KMS-11 (cell line): ENCODE measurements at regions not wholly inside any gene's neighbourhood (a gene's known extent, or its start where the extent isn't known, plus 50 kb on each side); places are given as distances from the start of the nearest gene placed in this dataset.
"Not testable (repeated sequence)": the region's sequence is repeated elsewhere in the genome, so short reads cannot be mapped to it uniquely, and the experiment has no call there.

Source experiments
- H2AFZ ChIP-seq: fragments of 200-600 bp; sonication (generic); 2 replicates; pipeline ENCODE4 v1.6.1; 2016; ENCODE audit warnings: antibody characterized with exemption, mixed run types, low read depth
- H3K27ac ChIP-seq: fragments of 200-600 bp; sonication (generic); 2 replicates; pipeline ENCODE4 v1.6.1; 2016; ENCODE audit warnings: mild to moderate bottlenecking, mixed run types
- H3K27me3 ChIP-seq: fragments of 200-600 bp; sonication (generic); 2 replicates; pipeline ENCODE4 v1.6.1; 2017; ENCODE audit warnings: mild to moderate bottlenecking, low read depth, mixed run types, moderate library complexity; ENCODE audit not compliant: insufficient read depth
- H3K36me3 ChIP-seq: fragments of 200-600 bp; sonication (generic); 2 replicates; pipeline ENCODE4 v1.6.1; 2017; ENCODE audit warnings: mild to moderate bottlenecking, mixed run types; ENCODE audit not compliant: insufficient read depth
- H3K4me1 ChIP-seq: fragments of 200-600 bp; sonication (generic); 2 replicates; pipeline ENCODE4 v1.6.1; 2016; ENCODE audit warnings: mild to moderate bottlenecking, low read depth, mixed run types; ENCODE audit not compliant: poor library complexity, severe bottlenecking
- H3K4me2 ChIP-seq: fragments of 200-600 bp; sonication (generic); 2 replicates; pipeline ENCODE4 v1.7.0; 2016; ENCODE audit warnings: mild to moderate bottlenecking, mixed run types
- H3K4me3 ChIP-seq: fragments of 200-600 bp; sonication (generic); IDR thresholded peaks from 2 replicates; pipeline ENCODE4 v1.6.1; 2017; ENCODE audit warnings: low read depth, low read length, mixed read lengths; ENCODE audit not compliant: insufficient read depth
- H3K79me2 ChIP-seq: fragments of 200-600 bp; sonication (generic); 2 replicates; pipeline ENCODE4 v1.6.1; 2016; ENCODE audit warnings: low read depth, mixed run types; ENCODE audit not compliant: insufficient read depth
- H3K9ac ChIP-seq: fragments of 200-600 bp; sonication (generic); 2 replicates; pipeline ENCODE4 v1.6.1; 2016; ENCODE audit warnings: mild to moderate bottlenecking, mixed run types
- H4K20me1 ChIP-seq: fragments of 200-600 bp; sonication (generic); 2 replicates; pipeline ENCODE4 v1.6.1; 2016; ENCODE audit warnings: mild to moderate bottlenecking, mixed run types; ENCODE audit not compliant: insufficient read depth
- TF ChIP-seq, protein P1 (sequence below): fragments of 200-600 bp; sonication (generic); conservative IDR thresholded peaks from 2 replicates; pipeline ENCODE4 v1.6.1; 2017; ENCODE audit warnings: low read depth, mild to moderate bottlenecking, antibody characterized with exemption, low read length, moderate library complexity, mixed read lengths

DNA sequence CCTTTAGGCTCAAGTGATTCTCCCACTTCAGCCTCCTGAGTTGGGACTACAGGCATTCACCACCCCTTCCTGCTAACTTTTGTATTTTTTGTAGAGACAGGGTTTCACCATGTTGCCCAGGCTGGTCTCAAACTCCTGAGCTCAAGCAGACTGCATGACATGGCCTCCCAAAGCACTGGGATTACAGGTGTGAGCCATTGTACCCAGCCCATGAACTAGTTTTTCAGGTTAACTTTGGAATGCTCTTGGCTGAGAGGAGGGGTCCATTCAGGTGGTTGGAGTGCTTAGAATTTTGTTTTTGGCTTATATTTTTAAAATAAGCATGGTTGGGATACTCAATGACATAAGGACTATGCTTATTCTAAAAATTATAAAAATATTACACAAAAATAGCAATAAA, 355.7 kb upstream of the MAGEB16 start:
- no peak overlapping the region for H3K9ac ChIP-seq
- H3K36me3 ChIP-seq = no peaks in the 10 kb centered on the region
- no peak overlapping the region for H3K4me2 ChIP-seq
- TF ChIP-seq, protein P1, sequence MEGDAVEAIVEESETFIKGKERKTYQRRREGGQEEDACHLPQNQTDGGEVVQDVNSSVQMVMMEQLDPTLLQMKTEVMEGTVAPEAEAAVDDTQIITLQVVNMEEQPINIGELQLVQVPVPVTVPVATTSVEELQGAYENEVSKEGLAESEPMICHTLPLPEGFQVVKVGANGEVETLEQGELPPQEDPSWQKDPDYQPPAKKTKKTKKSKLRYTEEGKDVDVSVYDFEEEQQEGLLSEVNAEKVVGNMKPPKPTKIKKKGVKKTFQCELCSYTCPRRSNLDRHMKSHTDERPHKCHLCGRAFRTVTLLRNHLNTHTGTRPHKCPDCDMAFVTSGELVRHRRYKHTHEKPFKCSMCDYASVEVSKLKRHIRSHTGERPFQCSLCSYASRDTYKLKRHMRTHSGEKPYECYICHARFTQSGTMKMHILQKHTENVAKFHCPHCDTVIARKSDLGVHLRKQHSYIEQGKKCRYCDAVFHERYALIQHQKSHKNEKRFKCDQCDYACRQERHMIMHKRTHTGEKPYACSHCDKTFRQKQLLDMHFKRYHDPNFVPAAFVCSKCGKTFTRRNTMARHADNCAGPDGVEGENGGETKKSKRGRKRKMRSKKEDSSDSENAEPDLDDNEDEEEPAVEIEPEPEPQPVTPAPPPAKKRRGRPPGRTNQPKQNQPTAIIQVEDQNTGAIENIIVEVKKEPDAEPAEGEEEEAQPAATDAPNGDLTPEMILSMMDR = no peak
- no peaks in the 10 kb centered on the region for H3K4me1 ChIP-seq
- H4K20me1 ChIP-seq = no peaks in the 10 kb centered on the region
- no peak overlapping the region for H3K27ac ChIP-seq
- no peaks in the 10 kb centered on the region for H3K79me2 ChIP-seq
- no peaks in the 10 kb centered on the region for H3K27me3 ChIP-seq
- H2AFZ ChIP-seq = no peak overlapping the region
- H3K4me3 ChIP-seq = no peak overlapping the region

- not testable (repeated sequence) for H3K79me2 ChIP-seq, H3K27ac ChIP-seq, H3K4me2 ChIP-seq, H2AFZ ChIP-seq, H3K36me3 ChIP-seq, H3K4me3 ChIP-seq, H3K27me3 ChIP-seq, H3K9ac ChIP-seq, H4K20me1 ChIP-seq, H3K4me1 ChIP-seq
Observed at GRCh38 chrX:35443091-35443582, 355.0 kb upstream of the MAGEB16 start.

DNA sequence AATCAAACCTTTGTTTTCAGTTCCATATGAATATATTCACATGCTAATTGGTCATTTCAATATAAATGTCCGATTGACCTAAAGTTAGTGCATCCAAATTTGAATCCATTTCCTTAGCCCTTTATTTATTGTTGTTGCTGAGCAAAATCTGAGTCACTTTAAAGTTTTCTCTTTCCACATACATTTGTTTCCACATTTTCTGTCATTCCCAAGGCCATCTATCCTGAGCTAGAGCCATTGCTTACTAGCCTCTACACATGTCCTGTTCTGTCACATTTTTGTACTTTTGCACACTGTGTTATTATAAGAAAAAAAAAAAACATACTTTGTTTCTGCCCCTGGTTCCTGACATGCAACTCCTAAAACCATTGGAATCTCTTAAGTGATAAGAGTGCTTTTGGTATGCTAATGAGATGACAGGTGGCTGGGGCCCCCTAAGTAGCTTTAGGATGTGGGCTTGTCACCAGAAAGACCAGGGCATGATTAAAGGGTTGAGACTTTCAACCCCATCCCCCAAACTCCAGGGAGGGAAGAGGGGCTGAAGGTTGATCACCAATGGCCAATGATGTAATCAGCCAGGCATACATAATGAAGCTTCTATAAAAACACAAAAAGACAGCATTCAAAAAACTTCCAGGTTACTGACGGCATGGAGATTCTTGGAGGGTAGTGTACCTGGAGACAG, 353.3 kb upstream of the MAGEB16 start:
- Histone ChIP-seq H3K4me3 (no peak overlapping the region), H3K27me3 (no peaks in the 10 kb centered on the region), H4K20me1 (no peaks in the 10 kb centered on the region), H2AFZ (no peak overlapping the region), H3K4me1 (no peaks in the 10 kb centered on the region), H3K79me2 (no peaks in the 10 kb centered on the region), H3K27ac (no peak overlapping the region), H3K9ac (no peak overlapping the region), H3K36me3 (no peaks in the 10 kb centered on the region), H3K4me2 (no peak overlapping the region)
- TF ChIP-seq, protein P1 = no peak

DNA sequence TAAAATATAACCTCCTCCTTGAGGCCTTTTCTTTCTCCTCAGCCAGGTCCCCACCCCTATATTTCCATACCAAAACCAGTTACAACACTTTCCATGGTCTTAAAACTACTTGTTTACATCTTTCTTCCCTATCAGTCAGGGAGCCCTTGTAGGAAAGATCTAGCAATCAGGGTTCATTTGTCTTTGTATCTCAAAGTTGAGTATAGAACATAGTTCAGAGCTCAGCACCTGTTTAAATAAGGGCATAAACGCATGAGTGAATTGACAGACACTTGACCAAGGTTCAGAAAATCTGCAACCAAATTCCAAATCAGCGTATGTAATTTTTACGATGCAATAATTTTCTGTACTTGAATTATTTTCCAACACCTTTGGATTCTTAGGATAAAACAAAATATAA, 352.2 kb upstream of the MAGEB16 start:
- Histone ChIP-seq H4K20me1 (no peaks in the 10 kb centered on the region), H3K4me2 (no peak overlapping the region), H3K4me3 (no peak overlapping the region), H3K4me1 (no peaks in the 10 kb centered on the region), H3K9ac (no peak overlapping the region), H2AFZ (no peak overlapping the region), H3K27me3 (no peaks in the 10 kb centered on the region), H3K79me2 (no peaks in the 10 kb centered on the region), H3K36me3 (no peaks in the 10 kb centered on the region), H3K27ac (no peak overlapping the region)
- TF ChIP-seq, protein P1 = no peak

DNA sequence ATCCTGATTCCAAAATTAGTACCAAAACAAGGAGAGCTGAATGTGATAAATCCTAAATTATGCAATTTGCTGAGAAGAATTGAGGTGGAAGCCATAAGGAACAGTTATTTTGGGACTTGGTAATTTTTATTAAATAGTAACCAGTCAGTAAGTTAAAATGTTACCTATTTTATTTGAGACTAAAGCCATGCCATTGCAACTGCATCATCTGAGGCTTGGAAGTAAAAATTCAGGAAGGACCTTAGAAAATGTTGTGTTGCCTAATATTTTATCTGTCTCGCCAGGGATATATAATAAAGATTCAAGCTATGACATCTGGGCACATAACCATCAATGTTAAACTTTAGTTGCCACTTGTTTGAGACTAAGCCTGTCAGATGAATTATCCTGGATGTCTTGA, 341.3 kb upstream of the MAGEB16 start:
- H4K20me1 ChIP-seq = no peaks in the 10 kb centered on the region
- no peak overlapping the region for H3K9ac ChIP-seq
- no peak overlapping the region for H3K4me2 ChIP-seq
- H3K4me1 ChIP-seq = no peaks in the 10 kb centered on the region
- no peak overlapping the region for H3K4me3 ChIP-seq
- no peaks in the 10 kb centered on the region for H3K36me3 ChIP-seq
- TF ChIP-seq, protein P1 = no peak
- no peak overlapping the region for H3K27ac ChIP-seq
- H3K79me2 ChIP-seq = no peaks in the 10 kb centered on the region
- H2AFZ ChIP-seq = no peak overlapping the region
- no peaks in the 10 kb centered on the region for H3K27me3 ChIP-seq
